ENCODE measurements at regions not wholly inside any gene's neighbourhood (a gene's known extent, or its start where the extent isn't known, plus 50 kb on each side); places are given as distances from the start of the nearest gene placed in this dataset.

GRCh38 chr5:121415270-121415669, 436.4 kb upstream of the FTMT start:
- TF ChIP-seq EZH2 (IDR thresholded peaks at IDR 0.05; ENCODE audit: borderline replicate concordance, low read depth, low read length, severe bottlenecking) (no peak), CTCF (IDR thresholded peaks at IDR 0.05; ENCODE audit: borderline replicate concordance, extremely low read depth, low read length, poor library complexity, severe bottlenecking) (no peak)
- Histone ChIP-seq H4K20me1 (ENCODE audit: insufficient read depth, low read length) (no peaks in the 10 kb centered on the region), H3K4me2 (ENCODE audit: insufficient read depth, low read length) (no peak overlapping the region), H3K9me3 (ENCODE audit: insufficient read depth, low read length, severe bottlenecking) (no peaks in the 10 kb centered on the region), H2AFZ (ENCODE audit: low read depth, low read length) (no peak overlapping the region), H3K4me3 (ENCODE audit: low read depth in 1 of 2, low read length in 2 of 2) (no peak overlapping the region), H3K27me3 (ENCODE audit: insufficient read depth, low read length, poor library complexity) (no peaks in the 10 kb centered on the region), H3K79me2 (ENCODE audit: insufficient read depth, low read length) (no peaks in the 10 kb centered on the region), H3K4me1 (ENCODE audit: insufficient read depth, low read length) (no peaks in the 10 kb centered on the region), H3K9ac (ENCODE audit: low read depth, low read length) (no peak overlapping the region), H3K36me3 (ENCODE audit: insufficient read depth, low read length) (no peaks in the 10 kb centered on the region), H3K27ac (ENCODE audit: low read length) (no peak overlapping the region)
- ATAC-seq (ENCODE audit: insufficient read depth, low read depth) (no peak), DNase-seq (no peak)

GRCh38 chr5:121421646-121422045, 430.0 kb upstream of the FTMT start:
- TF ChIP-seq CTCF (IDR thresholded peaks at IDR 0.05; ENCODE audit: borderline replicate concordance, extremely low read depth, low read length, poor library complexity, severe bottlenecking): no peak
- TF ChIP-seq EZH2 (IDR thresholded peaks at IDR 0.05; ENCODE audit: borderline replicate concordance, low read depth, low read length, severe bottlenecking): no peak
- ATAC-seq (ENCODE audit: insufficient read depth, low read depth) (no peak), DNase-seq (no peak)
- H3K4me1 ChIP-seq (ENCODE audit: insufficient read depth, low read length): no peaks in the 10 kb centered on the region
- peaks cover 2% of the 10 kb centered on the region for H3K9me3 ChIP-seq (ENCODE audit: insufficient read depth, low read length, severe bottlenecking)
- H3K4me3 ChIP-seq (ENCODE audit: low read depth in 1 of 2, low read length in 2 of 2): no peak overlapping the region
- H3K9ac ChIP-seq (ENCODE audit: low read depth, low read length): no peak overlapping the region
- H3K36me3 ChIP-seq (ENCODE audit: insufficient read depth, low read length): no peaks in the 10 kb centered on the region
- H3K79me2 ChIP-seq (ENCODE audit: insufficient read depth, low read length): no peaks in the 10 kb centered on the region
- H3K27me3 ChIP-seq (ENCODE audit: insufficient read depth, low read length, poor library complexity): no peaks in the 10 kb centered on the region
- H3K27ac ChIP-seq (ENCODE audit: low read length): no peak overlapping the region
- H2AFZ ChIP-seq (ENCODE audit: low read depth, low read length): no peak overlapping the region
- H3K4me2 ChIP-seq (ENCODE audit: insufficient read depth, low read length): no peak overlapping the region
- H4K20me1 ChIP-seq (ENCODE audit: insufficient read depth, low read length): no peaks in the 10 kb centered on the region

GRCh38 chr5:121424976-121425375, 426.7 kb upstream of the FTMT start:
- no peak overlapping the region for H3K4me2 ChIP-seq (ENCODE audit: insufficient read depth, low read length)
- H3K9me3 ChIP-seq (ENCODE audit: insufficient read depth, low read length, severe bottlenecking): peaks cover 3% of the 10 kb centered on the region
- no peaks in the 10 kb centered on the region for H3K79me2 ChIP-seq (ENCODE audit: insufficient read depth, low read length)
- no peak overlapping the region for H3K27ac ChIP-seq (ENCODE audit: low read length)
- no peaks in the 10 kb centered on the region for H3K27me3 ChIP-seq (ENCODE audit: insufficient read depth, low read length, poor library complexity)
- H3K4me1 ChIP-seq (ENCODE audit: insufficient read depth, low read length): no peaks in the 10 kb centered on the region
- ATAC-seq (ENCODE audit: insufficient read depth, low read depth): no peak
- no peaks in the 10 kb centered on the region for H4K20me1 ChIP-seq (ENCODE audit: insufficient read depth, low read length)
- no peak for TF ChIP-seq CTCF (IDR thresholded peaks at IDR 0.05; ENCODE audit: borderline replicate concordance, extremely low read depth, low read length, poor library complexity, severe bottlenecking)
- TF ChIP-seq EZH2 (IDR thresholded peaks at IDR 0.05; ENCODE audit: borderline replicate concordance, low read depth, low read length, severe bottlenecking): no peak
- no peak overlapping the region; the same call in 1 of the 2 replicates for H2AFZ ChIP-seq (ENCODE audit: low read depth, low read length)
- H3K36me3 ChIP-seq (ENCODE audit: insufficient read depth, low read length): no peaks in the 10 kb centered on the region
- no peak overlapping the region for H3K4me3 ChIP-seq (ENCODE audit: low read depth in 1 of 2, low read length in 2 of 2)
- H3K9ac ChIP-seq (ENCODE audit: low read depth, low read length): no peak overlapping the region
- no peak for DNase-seq

GRCh38 chr5:121426153-121426552, 425.5 kb upstream of the FTMT start:
- no peaks in the 10 kb centered on the region for H3K27me3 ChIP-seq (ENCODE audit: insufficient read depth, low read length, poor library complexity)
- H3K9me3 ChIP-seq (ENCODE audit: insufficient read depth, low read length, severe bottlenecking): peaks cover 3% of the 10 kb centered on the region
- H3K4me2 ChIP-seq (ENCODE audit: insufficient read depth, low read length): no peak overlapping the region
- H3K4me3 ChIP-seq (ENCODE audit: low read depth in 1 of 2, low read length in 2 of 2): no peak overlapping the region
- no peaks in the 10 kb centered on the region for H3K36me3 ChIP-seq (ENCODE audit: insufficient read depth, low read length)
- no peaks in the 10 kb centered on the region for H4K20me1 ChIP-seq (ENCODE audit: insufficient read depth, low read length)
- peak overlapping the region; percentile 15; the same call in 1 of the 2 replicates for H2AFZ ChIP-seq (ENCODE audit: low read depth, low read length)
- no peak overlapping the region for H3K9ac ChIP-seq (ENCODE audit: low read depth, low read length)
- DNase-seq: no peak
- no peaks in the 10 kb centered on the region for H3K79me2 ChIP-seq (ENCODE audit: insufficient read depth, low read length)
- no peak for ATAC-seq (ENCODE audit: insufficient read depth, low read depth)
- no peak overlapping the region for H3K27ac ChIP-seq (ENCODE audit: low read length)
- TF ChIP-seq CTCF (IDR thresholded peaks at IDR 0.05; ENCODE audit: borderline replicate concordance, extremely low read depth, low read length, poor library complexity, severe bottlenecking): no peak
- no peak for TF ChIP-seq EZH2 (IDR thresholded peaks at IDR 0.05; ENCODE audit: borderline replicate concordance, low read depth, low read length, severe bottlenecking)
- no peaks in the 10 kb centered on the region for H3K4me1 ChIP-seq (ENCODE audit: insufficient read depth, low read length)
